ENCODE measurements at regions not wholly inside any gene's neighbourhood (a gene's known extent, or its start where the extent isn't known, plus 50 kb on each side); places are given as distances from the start of the nearest gene placed in this dataset.

DNA sequence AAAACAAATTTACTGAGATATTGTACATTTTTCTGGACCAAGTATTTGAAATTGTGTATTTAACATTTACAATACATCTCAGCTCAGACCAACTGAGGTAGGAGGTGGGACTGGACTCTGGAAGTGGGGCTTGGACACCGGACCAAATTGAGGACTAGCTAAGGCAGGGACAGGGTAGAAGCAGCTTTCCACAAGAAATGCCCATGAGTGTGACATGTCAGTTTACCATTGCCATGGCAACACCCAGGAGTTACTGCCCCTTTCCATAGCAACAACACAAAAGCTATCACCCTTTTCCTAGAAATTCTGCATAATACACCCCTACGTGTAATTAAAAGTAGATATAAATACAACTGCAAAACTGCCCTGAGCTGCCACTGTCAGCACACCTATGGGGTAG, 191.5 kb upstream of the ASIC2 start:
- no TSS peak for BruUV-seq (replicated peaks)
- no peak overlapping the region for H3K27ac Mint-ChIP-seq (ENCODE audit: low read depth, unreplicated experiment)
- no peak for DNase-seq (ENCODE audit: unreplicated experiment)
- no peaks in the 10 kb centered on the region for H3K4me1 Mint-ChIP-seq (ENCODE audit: insufficient read depth, unreplicated experiment)
- ChIA-PET POLR2A (no interaction called here), CTCF (no interaction called here)
- intact Hi-C loops (cut with micrococcal nuclease), result no loop called here
- TF ChIP-seq, protein P1, sequence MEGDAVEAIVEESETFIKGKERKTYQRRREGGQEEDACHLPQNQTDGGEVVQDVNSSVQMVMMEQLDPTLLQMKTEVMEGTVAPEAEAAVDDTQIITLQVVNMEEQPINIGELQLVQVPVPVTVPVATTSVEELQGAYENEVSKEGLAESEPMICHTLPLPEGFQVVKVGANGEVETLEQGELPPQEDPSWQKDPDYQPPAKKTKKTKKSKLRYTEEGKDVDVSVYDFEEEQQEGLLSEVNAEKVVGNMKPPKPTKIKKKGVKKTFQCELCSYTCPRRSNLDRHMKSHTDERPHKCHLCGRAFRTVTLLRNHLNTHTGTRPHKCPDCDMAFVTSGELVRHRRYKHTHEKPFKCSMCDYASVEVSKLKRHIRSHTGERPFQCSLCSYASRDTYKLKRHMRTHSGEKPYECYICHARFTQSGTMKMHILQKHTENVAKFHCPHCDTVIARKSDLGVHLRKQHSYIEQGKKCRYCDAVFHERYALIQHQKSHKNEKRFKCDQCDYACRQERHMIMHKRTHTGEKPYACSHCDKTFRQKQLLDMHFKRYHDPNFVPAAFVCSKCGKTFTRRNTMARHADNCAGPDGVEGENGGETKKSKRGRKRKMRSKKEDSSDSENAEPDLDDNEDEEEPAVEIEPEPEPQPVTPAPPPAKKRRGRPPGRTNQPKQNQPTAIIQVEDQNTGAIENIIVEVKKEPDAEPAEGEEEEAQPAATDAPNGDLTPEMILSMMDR (IDR thresholded peaks at IDR 0.05; ENCODE audit: unreplicated experiment), result no peak
- no peak overlapping the region for H3K4me3 Mint-ChIP-seq (ENCODE audit: unreplicated experiment)
- H3K9me3 Mint-ChIP-seq (ENCODE audit: unreplicated experiment), result peaks cover 10% of the 10 kb centered on the region
- no peaks in the 10 kb centered on the region for H3K36me3 Mint-ChIP-seq (ENCODE audit: insufficient read depth, unreplicated experiment)
- no peaks in the 10 kb centered on the region for H3K27me3 Mint-ChIP-seq (ENCODE audit: insufficient read depth, unreplicated experiment)

- DNase-seq (ENCODE audit: unreplicated experiment), result no peak
- POLR2A ChIA-PET, result no interaction called here
- TF ChIP-seq, protein P1 (IDR thresholded peaks at IDR 0.05; ENCODE audit: unreplicated experiment), result no peak
- Mint-ChIP-seq H3K36me3 (ENCODE audit: insufficient read depth, unreplicated experiment) (no peaks in the 10 kb centered on the region), H3K27me3 (ENCODE audit: insufficient read depth, unreplicated experiment) (no peaks in the 10 kb centered on the region), H3K4me1 (ENCODE audit: insufficient read depth, unreplicated experiment) (no peaks in the 10 kb centered on the region), H3K9me3 (ENCODE audit: unreplicated experiment) (peaks cover 18% of the 10 kb centered on the region), H3K4me3 (ENCODE audit: unreplicated experiment) (no peak overlapping the region), H3K27ac (ENCODE audit: low read depth, unreplicated experiment) (no peak overlapping the region)
- CTCF ChIA-PET, result interaction anchor here (0.8 kb wide), 1 partner anchor 19 kb away, joined by 4 read pairs; no protein-coding TSS in a partner anchor
- intact Hi-C loops (cut with micrococcal nuclease), result no loop called here
- BruUV-seq (replicated peaks), result no TSS peak
Observed at GRCh38 chr17:33486135-33486885, 193.2 kb upstream of the ASIC2 start.

DNA sequence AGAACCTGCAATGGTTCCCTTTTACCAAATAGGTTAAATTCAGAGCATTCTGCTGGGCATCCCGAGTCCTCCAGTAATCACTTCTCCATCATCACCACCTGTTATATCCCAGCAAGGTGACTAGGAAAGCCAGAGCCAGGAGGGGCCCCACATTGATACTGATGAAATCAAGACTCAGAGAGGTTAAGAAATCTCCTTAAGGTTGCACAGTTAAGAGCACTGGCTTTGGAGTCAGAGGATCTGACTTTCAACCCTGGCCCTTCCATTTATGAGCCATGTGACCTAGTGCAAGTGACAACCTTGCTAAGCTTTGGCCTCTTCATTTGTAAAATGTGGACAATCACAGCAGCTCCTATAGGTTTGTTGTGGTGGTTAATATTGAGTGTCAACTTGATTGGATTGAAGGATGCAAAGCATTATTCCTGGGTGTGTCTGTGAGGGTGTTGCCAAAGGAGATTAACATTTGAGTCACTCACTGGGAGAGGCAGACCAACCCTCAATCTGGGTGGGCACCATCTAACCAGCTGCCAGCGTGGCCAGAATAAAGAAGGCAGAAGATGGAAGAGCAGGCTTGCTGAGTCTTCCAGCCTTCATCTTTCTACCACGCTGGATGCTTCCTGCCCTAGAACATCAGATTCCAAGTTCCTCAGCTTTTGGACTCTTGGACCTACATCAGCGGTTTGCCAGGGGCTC, 194.2 kb upstream of the ASIC2 start:
- H3K9me3 Mint-ChIP-seq (ENCODE audit: unreplicated experiment), result peaks cover 18% of the 10 kb centered on the region
- H3K27me3 Mint-ChIP-seq (ENCODE audit: insufficient read depth, unreplicated experiment), result no peaks in the 10 kb centered on the region
- ChIA-PET CTCF (no interaction called here), POLR2A (no interaction called here)
- TF ChIP-seq, protein P1 (IDR thresholded peaks at IDR 0.05; ENCODE audit: unreplicated experiment), result no peak
- no TSS peak for BruUV-seq (replicated peaks)
- H3K4me3 Mint-ChIP-seq (ENCODE audit: unreplicated experiment), result no peak overlapping the region
- no peak overlapping the region for H3K27ac Mint-ChIP-seq (ENCODE audit: low read depth, unreplicated experiment)
- no peak for DNase-seq (ENCODE audit: unreplicated experiment)
- intact Hi-C loops (cut with micrococcal nuclease), result no loop called here
- no peaks in the 10 kb centered on the region for H3K36me3 Mint-ChIP-seq (ENCODE audit: insufficient read depth, unreplicated experiment)
- H3K4me1 Mint-ChIP-seq (ENCODE audit: insufficient read depth, unreplicated experiment), result no peaks in the 10 kb centered on the region

GRCh38 chr17:33491871-33492481, 198.9 kb upstream of the ASIC2 start:
- CTCF ChIA-PET, result interaction anchor here (0.6 kb wide), 1 partner anchor 22 kb away, joined by 3 read pairs; no protein-coding TSS in a partner anchor
- no peak overlapping the region for H3K4me3 Mint-ChIP-seq (ENCODE audit: unreplicated experiment)
- H3K9me3 Mint-ChIP-seq (ENCODE audit: unreplicated experiment), result peaks cover 27% of the 10 kb centered on the region
- no peak for DNase-seq (ENCODE audit: unreplicated experiment)
- BruUV-seq (replicated peaks), result no TSS peak
- TF ChIP-seq, protein P1 (IDR thresholded peaks at IDR 0.05; ENCODE audit: unreplicated experiment), result no peak
- no peaks in the 10 kb centered on the region for H3K4me1 Mint-ChIP-seq (ENCODE audit: insufficient read depth, unreplicated experiment)
- no peaks in the 10 kb centered on the region for H3K27me3 Mint-ChIP-seq (ENCODE audit: insufficient read depth, unreplicated experiment)
- intact Hi-C loops (cut with micrococcal nuclease), result no loop called here
- POLR2A ChIA-PET, result no interaction called here
- no peak overlapping the region for H3K27ac Mint-ChIP-seq (ENCODE audit: low read depth, unreplicated experiment)
- H3K36me3 Mint-ChIP-seq (ENCODE audit: insufficient read depth, unreplicated experiment), result no peaks in the 10 kb centered on the region

Measured in MCF 10A (cell line).